ENCODE measurements at regions not wholly inside any gene's neighbourhood (a gene's known extent, or its start where the extent isn't known, plus 50 kb on each side); places are given as distances from the start of the nearest gene placed in this dataset.

DNA sequence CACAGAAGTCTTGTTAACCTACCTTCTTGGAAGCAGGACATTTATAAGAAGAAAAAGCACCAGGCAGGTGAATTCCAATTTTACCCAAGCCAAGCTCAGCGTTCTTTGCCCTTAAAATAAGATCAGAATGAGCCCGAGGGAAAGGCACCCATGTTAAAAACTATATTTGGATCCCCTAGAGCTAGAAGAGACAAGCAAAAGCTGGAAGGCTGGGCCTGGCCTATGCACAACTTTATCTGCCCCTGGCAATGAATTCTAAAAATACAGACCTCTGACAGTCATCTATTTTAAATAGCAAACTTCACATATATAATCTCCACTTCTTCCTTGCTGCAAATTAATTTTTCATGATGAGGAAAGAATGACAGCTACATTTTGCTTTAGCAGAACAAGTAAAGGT is 180.9 kb downstream of the FGFR2 start:
- no peak for TF ChIP-seq POLR2A (IDR thresholded peaks at IDR 0.05)
- TF ChIP-seq, protein P1, sequence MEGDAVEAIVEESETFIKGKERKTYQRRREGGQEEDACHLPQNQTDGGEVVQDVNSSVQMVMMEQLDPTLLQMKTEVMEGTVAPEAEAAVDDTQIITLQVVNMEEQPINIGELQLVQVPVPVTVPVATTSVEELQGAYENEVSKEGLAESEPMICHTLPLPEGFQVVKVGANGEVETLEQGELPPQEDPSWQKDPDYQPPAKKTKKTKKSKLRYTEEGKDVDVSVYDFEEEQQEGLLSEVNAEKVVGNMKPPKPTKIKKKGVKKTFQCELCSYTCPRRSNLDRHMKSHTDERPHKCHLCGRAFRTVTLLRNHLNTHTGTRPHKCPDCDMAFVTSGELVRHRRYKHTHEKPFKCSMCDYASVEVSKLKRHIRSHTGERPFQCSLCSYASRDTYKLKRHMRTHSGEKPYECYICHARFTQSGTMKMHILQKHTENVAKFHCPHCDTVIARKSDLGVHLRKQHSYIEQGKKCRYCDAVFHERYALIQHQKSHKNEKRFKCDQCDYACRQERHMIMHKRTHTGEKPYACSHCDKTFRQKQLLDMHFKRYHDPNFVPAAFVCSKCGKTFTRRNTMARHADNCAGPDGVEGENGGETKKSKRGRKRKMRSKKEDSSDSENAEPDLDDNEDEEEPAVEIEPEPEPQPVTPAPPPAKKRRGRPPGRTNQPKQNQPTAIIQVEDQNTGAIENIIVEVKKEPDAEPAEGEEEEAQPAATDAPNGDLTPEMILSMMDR (IDR thresholded peaks at IDR 0.05), result no peak

Data from thyroid gland (tissue), 4 donors.